Ishikawa (cell line): ENCODE measurements at regions not wholly inside any gene's neighbourhood (a gene's known extent, or its start where the extent isn't known, plus 50 kb on each side); places are given as distances from the start of the nearest gene placed in this dataset.

ENCODE experiments used
- CEBPB ChIP-seq: IDR thresholded peaks from 2 replicates; pipeline ENCODE4 v1.6.1; 2012
- EGR1 ChIP-seq: IDR thresholded peaks from 2 replicates; pipeline ENCODE4 v1.6.1; 2012
- EP300 ChIP-seq: IDR thresholded peaks from 2 replicates; pipeline ENCODE4 v1.6.1; 2012; ENCODE audit warnings: borderline replicate concordance
- FOXM1 ChIP-seq: IDR thresholded peaks from 2 replicates; pipeline ENCODE4 v1.6.1; 2012; ENCODE audit warnings: low read depth, borderline replicate concordance
- MAX ChIP-seq: IDR thresholded peaks from 2 replicates; pipeline ENCODE4 v1.6.1; 2012
- RAD21 ChIP-seq: IDR thresholded peaks from 2 replicates; pipeline ENCODE4 v1.6.1; 2012; ENCODE audit warnings: low read depth
- TAF1 ChIP-seq: IDR thresholded peaks from 2 replicates; pipeline ENCODE4 v1.6.1; 2012; ENCODE audit warnings: low read depth, mild to moderate bottlenecking
- TCF12 ChIP-seq: IDR thresholded peaks from 2 replicates; pipeline ENCODE4 v1.6.1; 2012; ENCODE audit warnings: low read depth
- TEAD4 ChIP-seq: IDR thresholded peaks from 2 replicates; pipeline ENCODE4 v1.6.1; 2012
- USF1 ChIP-seq: IDR thresholded peaks from 2 replicates; pipeline ENCODE4 v1.6.1; 2012
- YY1 ChIP-seq: IDR thresholded peaks from 2 replicates; pipeline ENCODE4 v1.6.1; 2012; ENCODE audit warnings: low read depth

- no peak for TF ChIP-seq CEBPB
- no peak for TF ChIP-seq TAF1
- no peak for TF ChIP-seq MAX
- no peak for TF ChIP-seq TEAD4
- TF ChIP-seq EP300: no peak
- no peak for TF ChIP-seq USF1
- TF ChIP-seq RAD21: no peak
- no peak for TF ChIP-seq YY1
- TF ChIP-seq FOXM1: no peak
- TF ChIP-seq EGR1: no peak
- TF ChIP-seq TCF12: no peak
Observed at GRCh38 chr20:40108321-40108720, 580.7 kb downstream of the MAFB start.
